Stomach (tissue), 8 donors: ENCODE measurements at regions not wholly inside any gene's neighbourhood (a gene's known extent, or its start where the extent isn't known, plus 50 kb on each side); places are given as distances from the start of the nearest gene placed in this dataset.

Source experiments
- DNase-seq, 2 donors: peaks; one replicate each; pipeline versions ENCODE4 v3.0.0 to v3.0.0-alpha.2; 2013 to 2019
- H3K27ac ChIP-seq, 5 donors: fragments of 200-600 bp in 4 of 5; sonication (generic) in 4 of 5; one replicate each; pipeline ENCODE4 v1.5.1; 2013 to 2019; ENCODE audit warnings: mild to moderate bottlenecking in 1 of 5, moderate library complexity in 1 of 5
- H3K27me3 ChIP-seq, 3 donors: fragments of 200-600 bp; sonication (generic); one replicate each; pipeline ENCODE4 v1.5.1; 2017 to 2019; ENCODE audit warnings: mixed run types in 1 of 3
- H3K36me3 ChIP-seq, 4 donors: fragments of 200-600 bp; sonication (generic); 1 replicate in 3 of 4; 2 replicates in 1 of 4; pipeline ENCODE4 v1.5.1; 2016 to 2019
- H3K4me1 ChIP-seq, 4 donors: fragments of 200-600 bp; sonication (generic); one replicate each; pipeline ENCODE4 v1.5.1; 2016 to 2019
- H3K4me3 ChIP-seq, 4 donors: fragments of 200-600 bp; sonication (generic) in 3 of 4; one replicate each; pipeline ENCODE4 v1.5.1; 2016 to 2019; ENCODE audit warnings: mild to moderate bottlenecking in 1 of 4
- H3K9me3 ChIP-seq, 4 donors: fragments of 200-600 bp; sonication (generic); one replicate each; pipeline ENCODE4 v1.5.1; 2016 to 2019
- EP300 ChIP-seq: sonication (generic); formaldehyde crosslinking; IDR thresholded peaks from one replicate; pipeline ENCODE4 v1.6.1; 2017; ENCODE audit warnings: antibody characterized with exemption
- POLR2A ChIP-seq, 4 donors: fragments of 450-650 bp; IDR thresholded peaks; one replicate each; pipeline ENCODE4 v1.6.1; 2016; ENCODE audit warnings: antibody characterized with exemption in 4 of 4, control low read depth in 2 of 4, mild to moderate bottlenecking in 1 of 4, moderate library complexity in 1 of 4
- POLR2AphosphoS5 ChIP-seq, 3 donors: sonication (generic); formaldehyde crosslinking; IDR thresholded peaks; one replicate each; pipeline ENCODE4 v1.6.1; 2016; ENCODE audit warnings: antibody characterized with exemption in 3 of 3
- WGBS, 5 donors: extraction: QIAGEN DNeasy Blood & Tissue Kit in 3 of 5; methylation state at CpG; one replicate each; pipeline versions ENCODE4 v1.1.5 to v1.1.7; 2013 to 2018; 5-methylcytosine and 5-hydroxymethylcytosine counted together
- intact Hi-C: fragments of 100-400 bp; cut with DNase I; formaldehyde crosslinking; loops from one replicate; pipeline ENCODE4 v1.15.1; 2023; ENCODE audit warnings: low total_unique reads
- TF ChIP-seq, protein P1 (sequence below), 7 experiments: fragments of 450-650 bp in 4 of 7; fragments of 200-600 bp in 3 of 7; sonication (generic) in 3 of 7; IDR thresholded peaks; one replicate each; pipeline ENCODE4 v1.5.1; 2016 to 2019; ENCODE audit warnings: antibody characterized with exemption in 7 of 7, control low read depth in 2 of 7, mild to moderate bottlenecking in 1 of 7
- donor health status: healthy with polysubstance abuse.
- donor health status: Bipolar disorder and iron deficiency.
- donor health status: healthy.

DNA sequence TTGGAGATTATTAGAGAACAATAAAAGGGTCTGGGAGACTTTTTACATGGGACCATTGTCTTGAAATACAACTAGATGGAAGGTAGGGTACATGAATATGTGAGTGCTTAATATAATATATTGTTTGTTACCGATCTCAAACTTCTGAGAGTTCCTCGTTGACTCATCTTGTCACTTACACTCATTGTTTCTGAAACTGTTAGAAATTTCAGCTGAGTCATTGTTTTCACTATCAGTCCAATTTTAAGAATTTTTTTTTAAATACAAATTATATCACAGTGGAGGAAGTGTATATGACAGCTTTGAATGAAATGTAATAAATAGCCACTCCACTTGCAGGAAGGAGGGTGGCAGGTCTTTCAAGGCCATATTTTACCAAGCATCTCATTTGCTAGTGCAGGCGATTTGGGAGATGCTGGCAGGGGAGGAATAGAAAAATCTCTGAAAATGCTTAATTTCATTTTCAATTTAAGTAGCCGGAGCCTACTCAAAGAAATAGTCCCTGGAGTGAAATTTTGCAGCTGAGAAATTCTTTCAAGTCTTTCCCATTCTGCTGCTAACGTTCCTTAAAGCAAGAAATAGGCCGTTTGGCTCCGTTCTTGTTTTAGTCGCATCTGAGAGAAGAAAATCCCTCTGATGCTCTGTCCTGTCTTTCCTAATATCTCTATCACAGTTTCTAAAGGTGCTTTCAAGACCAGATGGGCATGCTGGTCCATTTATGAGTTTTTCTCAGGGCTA, 1404.2 kb upstream of the CELF2 start:
- Histone ChIP-seq H3K4me3 (no peak overlapping the region), H3K27ac (no peak overlapping the region), H3K36me3 (no peaks in the 10 kb centered on the region), H3K4me1 (no peaks in the 10 kb centered on the region), H3K9me3 (no peaks in the 10 kb centered on the region), H3K27me3 (no peaks in the 10 kb centered on the region)
- WGBS, 5 donors, result 65 to 80% (median 73%) methylated on average over 8 of the region's 8 CpGs
- TF ChIP-seq POLR2A (IDR thresholded peaks at IDR 0.05), result no peak
- TF ChIP-seq, protein P1, sequence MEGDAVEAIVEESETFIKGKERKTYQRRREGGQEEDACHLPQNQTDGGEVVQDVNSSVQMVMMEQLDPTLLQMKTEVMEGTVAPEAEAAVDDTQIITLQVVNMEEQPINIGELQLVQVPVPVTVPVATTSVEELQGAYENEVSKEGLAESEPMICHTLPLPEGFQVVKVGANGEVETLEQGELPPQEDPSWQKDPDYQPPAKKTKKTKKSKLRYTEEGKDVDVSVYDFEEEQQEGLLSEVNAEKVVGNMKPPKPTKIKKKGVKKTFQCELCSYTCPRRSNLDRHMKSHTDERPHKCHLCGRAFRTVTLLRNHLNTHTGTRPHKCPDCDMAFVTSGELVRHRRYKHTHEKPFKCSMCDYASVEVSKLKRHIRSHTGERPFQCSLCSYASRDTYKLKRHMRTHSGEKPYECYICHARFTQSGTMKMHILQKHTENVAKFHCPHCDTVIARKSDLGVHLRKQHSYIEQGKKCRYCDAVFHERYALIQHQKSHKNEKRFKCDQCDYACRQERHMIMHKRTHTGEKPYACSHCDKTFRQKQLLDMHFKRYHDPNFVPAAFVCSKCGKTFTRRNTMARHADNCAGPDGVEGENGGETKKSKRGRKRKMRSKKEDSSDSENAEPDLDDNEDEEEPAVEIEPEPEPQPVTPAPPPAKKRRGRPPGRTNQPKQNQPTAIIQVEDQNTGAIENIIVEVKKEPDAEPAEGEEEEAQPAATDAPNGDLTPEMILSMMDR (IDR thresholded peaks at IDR 0.05), result no peak
- TF ChIP-seq EP300, result no peak
- intact Hi-C loops, result no loop called here
- no peak for DNase-seq

- Histone ChIP-seq H3K4me1 (no peaks in the 10 kb centered on the region), H3K27me3 (no peaks in the 10 kb centered on the region), H3K36me3 (no peaks in the 10 kb centered on the region), H3K9me3 (peaks cover 0 to 7% (median 0%) of the 10 kb centered on the region in 4 donors), H3K27ac (no peak overlapping the region), H3K4me3 (no peak overlapping the region)
- intact Hi-C loops, result no loop called here
- DNase-seq, result no peak
- WGBS, 5 donors, result 72 to 81% (median 76%) methylated on average over 3 of the region's 3 CpGs
- TF ChIP-seq EP300 (no peak), POLR2A (IDR thresholded peaks at IDR 0.05) (no peak), POLR2AphosphoS5 (IDR thresholded peaks at IDR 0.05) (no peak)
- TF ChIP-seq, protein P1 (IDR thresholded peaks at IDR 0.05), result no peak
Observed at GRCh38 chr10:9615189-9615588, 1402.5 kb upstream of the CELF2 start.

GRCh38 chr10:9621216-9621615, 1396.5 kb upstream of the CELF2 start:
- Histone ChIP-seq H3K4me3 (no peak overlapping the region), H3K4me1 (no peaks in the 10 kb centered on the region), H3K27me3 (no peaks in the 10 kb centered on the region), H3K27ac (no peak overlapping the region), H3K36me3 (no peaks in the 10 kb centered on the region), H3K9me3 (peaks cover 0 to 7% (median 0%) of the 10 kb centered on the region in 4 donors)
- WGBS, 5 donors, result 56 to 68% (median 64%) methylated on average over 6 of the region's 6 CpGs
- TF ChIP-seq, protein P1 (IDR thresholded peaks at IDR 0.05), result no peak
- TF ChIP-seq EP300 (no peak), POLR2A (IDR thresholded peaks at IDR 0.05) (no peak), POLR2AphosphoS5 (IDR thresholded peaks at IDR 0.05) (no peak)
- no peak for DNase-seq
- intact Hi-C loops, result no loop called here

DNA sequence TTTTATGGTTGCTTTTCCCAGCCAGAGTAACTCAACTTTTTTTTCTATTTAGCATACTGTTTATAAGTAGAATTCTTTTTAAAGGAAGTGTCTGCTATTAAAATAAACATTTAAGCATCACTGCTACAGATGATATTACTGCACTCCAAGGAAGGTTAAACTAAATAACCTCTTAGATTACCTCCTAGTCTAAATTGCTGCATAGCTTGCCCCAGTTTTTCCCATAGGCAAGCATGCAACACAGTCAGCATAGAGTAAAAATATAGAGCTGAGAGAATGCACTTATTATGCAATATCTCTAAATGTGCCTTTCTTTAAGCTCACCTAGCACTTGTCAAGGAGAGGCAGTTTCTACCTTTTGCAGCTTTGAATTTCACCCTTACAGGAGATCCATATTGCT, 1392.4 kb upstream of the CELF2 start:
- Histone ChIP-seq H3K4me1 (no peaks in the 10 kb centered on the region), H3K9me3 (no peaks in the 10 kb centered on the region), H3K4me3 (no peak overlapping the region), H3K27me3 (no peaks in the 10 kb centered on the region), H3K27ac (no peak overlapping the region), H3K36me3 (no peaks in the 10 kb centered on the region)
- intact Hi-C loops, result no loop called here
- no peak for DNase-seq
- TF ChIP-seq, protein P1 (IDR thresholded peaks at IDR 0.05), result no peak
- TF ChIP-seq POLR2A (IDR thresholded peaks at IDR 0.05) (no peak), POLR2AphosphoS5 (IDR thresholded peaks at IDR 0.05) (no peak)
